ENCODE measurements at regions not wholly inside any gene's neighbourhood (a gene's known extent, or its start where the extent isn't known, plus 50 kb on each side); places are given as distances from the start of the nearest gene placed in this dataset.

GRCh38 chr13:73590795-73591194, 532.0 kb downstream of the KLF5 start:
- DNase-seq (ENCODE audit: low spot score), result no peak

GRCh38 chr13:73585236-73585635, 526.4 kb downstream of the KLF5 start:
- DNase-seq (ENCODE audit: low spot score), result no peak

- no peak for DNase-seq (ENCODE audit: low spot score)
Observed at GRCh38 chr13:73583331-73583730, 524.5 kb downstream of the KLF5 start.

- no peak for DNase-seq (ENCODE audit: low spot score)
Observed at GRCh38 chr13:73580513-73581267, 521.9 kb downstream of the KLF5 start.

- no peak for DNase-seq (ENCODE audit: low spot score)
Observed at GRCh38 chr13:73579574-73580274, 520.9 kb downstream of the KLF5 start.

- no peak for DNase-seq (ENCODE audit: low spot score)
Observed at GRCh38 chr13:73578251-73578875, 519.6 kb downstream of the KLF5 start.

- no peak for DNase-seq (ENCODE audit: low spot score)
Observed at GRCh38 chr13:73576291-73576690, 517.5 kb downstream of the KLF5 start.

GRCh38 chr13:73572824-73573223, 514.0 kb downstream of the KLF5 start:
- no peak for DNase-seq (ENCODE audit: low spot score)

GRCh38 chr13:73571376-73571775, 512.6 kb downstream of the KLF5 start:
- no peak for DNase-seq (ENCODE audit: low spot score)

- DNase-seq (ENCODE audit: low spot score), result peak; percentile 78
Observed at GRCh38 chr13:73556902-73557301, 498.1 kb downstream of the KLF5 start.

GRCh38 chr13:73556128-73556527, 497.3 kb downstream of the KLF5 start:
- no peak for DNase-seq (ENCODE audit: low spot score)

GRCh38 chr13:73551736-73552135, 492.9 kb downstream of the KLF5 start:
- no peak for DNase-seq (ENCODE audit: low spot score)

- no peak for DNase-seq (ENCODE audit: low spot score)
Observed at GRCh38 chr13:73549717-73550116, 490.9 kb downstream of the KLF5 start.

- no peak for DNase-seq (ENCODE audit: low spot score)
Observed at GRCh38 chr13:73548449-73548848, 489.6 kb downstream of the KLF5 start.

- no peak for DNase-seq (ENCODE audit: low spot score)
Observed at GRCh38 chr13:73547239-73547638, 488.4 kb downstream of the KLF5 start.

GRCh38 chr13:73544175-73544574, 485.4 kb downstream of the KLF5 start:
- DNase-seq (ENCODE audit: low spot score), result peak; percentile 31

GRCh38 chr13:73542446-73542845, 483.6 kb downstream of the KLF5 start:
- peak; percentile 67 for DNase-seq (ENCODE audit: low spot score)

GRCh38 chr13:73536865-73537264, 478.1 kb downstream of the KLF5 start:
- DNase-seq (ENCODE audit: low spot score), result no peak

GRCh38 chr13:73535341-73535740, 476.5 kb downstream of the KLF5 start:
- no peak for DNase-seq (ENCODE audit: low spot score)

GRCh38 chr13:73532987-73533510, 474.2 kb downstream of the KLF5 start:
- DNase-seq (ENCODE audit: low spot score), result no peak

- DNase-seq (ENCODE audit: low spot score), result no peak
Observed at GRCh38 chr13:73532582-73532981, 473.8 kb downstream of the KLF5 start.

GRCh38 chr13:73531014-73531413, 472.2 kb downstream of the KLF5 start:
- no peak for DNase-seq (ENCODE audit: low spot score)

- DNase-seq (ENCODE audit: low spot score), result no peak
Observed at GRCh38 chr13:73522937-73523336, 464.1 kb downstream of the KLF5 start.

Measured in HT-29 (cell line).